ENCODE measurements at regions not wholly inside any gene's neighbourhood (a gene's known extent, or its start where the extent isn't known, plus 50 kb on each side); places are given as distances from the start of the nearest gene placed in this dataset.

GRCh38 chr4:170145120-170145519 lies 55.4 kb upstream of the AADAT start:
- no peak for DNase-seq

DNA sequence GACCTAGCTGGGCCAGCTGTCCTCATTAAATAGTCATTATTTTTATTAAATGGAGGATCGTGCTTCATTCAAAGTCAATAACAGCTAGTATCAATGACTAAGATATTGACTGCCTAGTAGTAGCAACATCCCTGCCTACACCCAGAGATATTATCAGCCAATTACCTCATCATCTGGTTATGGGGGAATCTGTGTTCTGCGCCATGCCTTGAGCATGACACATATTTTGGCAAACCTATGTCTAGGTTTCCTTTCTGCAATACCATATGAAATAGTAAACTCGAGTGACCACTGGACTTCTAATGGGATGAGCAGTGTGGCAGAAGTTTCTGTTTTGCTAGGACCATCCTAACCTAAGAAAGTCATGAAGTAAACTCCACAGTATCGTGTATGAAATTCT lies 50.0 kb upstream of the AADAT start:
- no peak for DNase-seq

Measured in inflammatory macrophage (primary cell).